ENCODE measurements at regions not wholly inside any gene's neighbourhood (a gene's known extent, or its start where the extent isn't known, plus 50 kb on each side); places are given as distances from the start of the nearest gene placed in this dataset.

GRCh38 chr6:133740816-133741215, 148.1 kb upstream of the TCF21 start:
- BruUV-seq (replicated peaks): no TSS peak
- Mint-ChIP-seq H3K27me3 (ENCODE audit: insufficient read depth, unreplicated experiment) (no peaks in the 10 kb centered on the region), H3K9me3 (ENCODE audit: unreplicated experiment) (no peaks in the 10 kb centered on the region), H3K4me3 (ENCODE audit: unreplicated experiment) (no peak overlapping the region), H3K4me1 (ENCODE audit: low read depth, unreplicated experiment) (no peaks in the 10 kb centered on the region), H3K27ac (ENCODE audit: unreplicated experiment) (no peak overlapping the region), H3K36me3 (ENCODE audit: insufficient read depth, unreplicated experiment) (peaks cover 6% of the 10 kb centered on the region)
- no peaks in the 10 kb centered on the region for H3K36me3 ChIP-seq (ENCODE audit: control insufficient read depth, insufficient read depth, low read length)
- H3K4me3 ChIP-seq (ENCODE audit: low read depth, low read length): no peak overlapping the region
- H3K4me1 ChIP-seq: no peaks in the 10 kb centered on the region
- no peaks in the 10 kb centered on the region for H3K27me3 ChIP-seq (replicated peaks; ENCODE audit: control insufficient read depth, insufficient read depth, low read length)
- POLR2A ChIA-PET: no interaction called here
- intact Hi-C loops (cut with micrococcal nuclease; ENCODE audit: unreplicated experiment): no loop called here
- no peaks in the 10 kb centered on the region for H3K9me3 ChIP-seq
- CTCF ChIA-PET: no interaction called here
- no peak for TF ChIP-seq CTCF (IDR thresholded peaks at IDR 0.05; ENCODE audit: insufficient read depth in 1 of 2, low read depth in 1 of 2, low read length in 1 of 2, severe bottlenecking in 1 of 2, unreplicated experiment in 1 of 2)
- no peak for DNase-seq

GRCh38 chr6:133741375-133741861, 147.5 kb upstream of the TCF21 start:
- H3K27ac Mint-ChIP-seq (ENCODE audit: unreplicated experiment): no peak overlapping the region
- H3K9me3 Mint-ChIP-seq (ENCODE audit: unreplicated experiment): no peaks in the 10 kb centered on the region
- POLR2A ChIA-PET: no interaction called here
- no peaks in the 10 kb centered on the region for H3K36me3 ChIP-seq (ENCODE audit: control insufficient read depth, insufficient read depth, low read length)
- peaks cover 6% of the 10 kb centered on the region for H3K36me3 Mint-ChIP-seq (ENCODE audit: insufficient read depth, unreplicated experiment)
- no peaks in the 10 kb centered on the region for H3K4me1 ChIP-seq
- TF ChIP-seq CTCF (IDR thresholded peaks at IDR 0.05; ENCODE audit: insufficient read depth in 1 of 2, low read depth in 1 of 2, low read length in 1 of 2, severe bottlenecking in 1 of 2, unreplicated experiment in 1 of 2): no peak
- no peaks in the 10 kb centered on the region for H3K9me3 ChIP-seq
- H3K4me1 Mint-ChIP-seq (ENCODE audit: low read depth, unreplicated experiment): no peaks in the 10 kb centered on the region
- CTCF ChIA-PET: interaction anchor here (0.7 kb wide), 1 partner anchor 216 kb away, joined by 4 read pairs; no protein-coding TSS in a partner anchor
- no peak overlapping the region for H3K4me3 Mint-ChIP-seq (ENCODE audit: unreplicated experiment)
- intact Hi-C loops (cut with micrococcal nuclease; ENCODE audit: unreplicated experiment): no loop called here
- no peaks in the 10 kb centered on the region for H3K27me3 Mint-ChIP-seq (ENCODE audit: insufficient read depth, unreplicated experiment)
- BruUV-seq (replicated peaks): no TSS peak
- no peaks in the 10 kb centered on the region for H3K27me3 ChIP-seq (replicated peaks; ENCODE audit: control insufficient read depth, insufficient read depth, low read length)
- no peak overlapping the region for H3K4me3 ChIP-seq (ENCODE audit: low read depth, low read length)
- no peak for DNase-seq

- no peaks in the 10 kb centered on the region for H3K27me3 ChIP-seq (replicated peaks; ENCODE audit: control insufficient read depth, insufficient read depth, low read length)
- no peaks in the 10 kb centered on the region for H3K36me3 ChIP-seq (ENCODE audit: control insufficient read depth, insufficient read depth, low read length)
- H3K9me3 ChIP-seq: no peaks in the 10 kb centered on the region
- H3K27ac Mint-ChIP-seq (ENCODE audit: unreplicated experiment): no peak overlapping the region
- no peak for DNase-seq
- BruUV-seq (replicated peaks): no TSS peak
- H3K27me3 Mint-ChIP-seq (ENCODE audit: insufficient read depth, unreplicated experiment): no peaks in the 10 kb centered on the region
- no peaks in the 10 kb centered on the region for H3K9me3 Mint-ChIP-seq (ENCODE audit: unreplicated experiment)
- H3K4me3 ChIP-seq (ENCODE audit: low read depth, low read length): no peak overlapping the region
- POLR2A ChIA-PET: no interaction called here
- intact Hi-C loops (cut with micrococcal nuclease; ENCODE audit: unreplicated experiment): no loop called here
- H3K4me1 ChIP-seq: no peaks in the 10 kb centered on the region
- H3K4me1 Mint-ChIP-seq (ENCODE audit: low read depth, unreplicated experiment): no peaks in the 10 kb centered on the region
- no peak for TF ChIP-seq CTCF (IDR thresholded peaks at IDR 0.05; ENCODE audit: insufficient read depth in 1 of 2, low read depth in 1 of 2, low read length in 1 of 2, severe bottlenecking in 1 of 2, unreplicated experiment in 1 of 2)
- peaks cover 6% of the 10 kb centered on the region for H3K36me3 Mint-ChIP-seq (ENCODE audit: insufficient read depth, unreplicated experiment)
- H3K4me3 Mint-ChIP-seq (ENCODE audit: unreplicated experiment): no peak overlapping the region
- CTCF ChIA-PET: no interaction called here
Measured at GRCh38 chr6:133743621-133744020, 145.3 kb upstream of the TCF21 start.

Measured in Caco-2 (cell line).